Forelimb muscle (tissue), 1 donor: ENCODE measurements at regions not wholly inside any gene's neighbourhood (a gene's known extent, or its start where the extent isn't known, plus 50 kb on each side); places are given as distances from the start of the nearest gene placed in this dataset.
"Not testable (repeated sequence)": the region's sequence is repeated elsewhere in the genome, so short reads cannot be mapped to it uniquely, and the experiment has no call there.

Experiments used
- DNase-seq: peaks from one replicate; pipeline ENCODE4 v3.0.0-alpha.2; 2013; ENCODE audit warnings: low read depth

- no peak for DNase-seq
These were observed 281.3 kb downstream of the ZNF248 start for GRCh38 chr10:37576154-37576553.

GRCh38 chr10:37572206-37572605, 285.2 kb downstream of the ZNF248 start:
- DNase-seq: no peak

- no peak for DNase-seq
These were observed 291.1 kb downstream of the ZNF248 start for GRCh38 chr10:37566332-37566731.

- no peak for DNase-seq
These were observed 293.7 kb downstream of the ZNF248 start for GRCh38 chr10:37563715-37564108.

- no peak for DNase-seq
These were observed 294.2 kb downstream of the ZNF248 start for GRCh38 chr10:37563107-37563714.

- DNase-seq: no peak
These were observed 304.5 kb downstream of the ZNF248 start for GRCh38 chr10:37552881-37553280.

GRCh38 chr10:37549054-37549453, 308.4 kb downstream of the ZNF248 start:
- no peak for DNase-seq

GRCh38 chr10:37535459-37536246, 321.8 kb downstream of the ZNF248 start:
- DNase-seq: no peak

- DNase-seq: no peak
These were observed 323.2 kb downstream of the ZNF248 start for GRCh38 chr10:37534166-37534565.

- DNase-seq: not testable (repeated sequence)
These were observed 332.0 kb downstream of the ZNF248 start for GRCh38 chr10:37525410-37525809.

GRCh38 chr10:37520488-37520887, 336.9 kb downstream of the ZNF248 start:
- DNase-seq: no peak

GRCh38 chr10:37510520-37510919, 346.9 kb downstream of the ZNF248 start:
- DNase-seq: not testable (repeated sequence)

- DNase-seq: no peak
These were observed 361.3 kb downstream of the ZNF248 start for GRCh38 chr10:37496061-37496460.

GRCh38 chr10:37495415-37495814, 362.0 kb downstream of the ZNF248 start:
- no peak for DNase-seq

GRCh38 chr10:37493185-37493796, 364.1 kb downstream of the ZNF248 start:
- not testable (repeated sequence) for DNase-seq

- no peak for DNase-seq
These were observed 364.9 kb downstream of the ANKRD30A start for GRCh38 chr10:37490266-37490665.

- DNase-seq: no peak
These were observed 364.2 kb downstream of the ANKRD30A start for GRCh38 chr10:37489658-37490003.

- no peak for DNase-seq
These were observed 363.6 kb downstream of the ANKRD30A start for GRCh38 chr10:37488792-37489657.

GRCh38 chr10:37480596-37480995, 355.2 kb downstream of the ANKRD30A start:
- DNase-seq: not testable (repeated sequence)

GRCh38 chr10:37479469-37479868, 354.1 kb downstream of the ANKRD30A start:
- no peak for DNase-seq

GRCh38 chr10:37478381-37478780, 353.0 kb downstream of the ANKRD30A start:
- no peak for DNase-seq

- no peak for DNase-seq
These were observed 350.9 kb downstream of the ANKRD30A start for GRCh38 chr10:37476285-37476684.
